ENCODE measurements at regions not wholly inside any gene's neighbourhood (a gene's known extent, or its start where the extent isn't known, plus 50 kb on each side); places are given as distances from the start of the nearest gene placed in this dataset.

DNA sequence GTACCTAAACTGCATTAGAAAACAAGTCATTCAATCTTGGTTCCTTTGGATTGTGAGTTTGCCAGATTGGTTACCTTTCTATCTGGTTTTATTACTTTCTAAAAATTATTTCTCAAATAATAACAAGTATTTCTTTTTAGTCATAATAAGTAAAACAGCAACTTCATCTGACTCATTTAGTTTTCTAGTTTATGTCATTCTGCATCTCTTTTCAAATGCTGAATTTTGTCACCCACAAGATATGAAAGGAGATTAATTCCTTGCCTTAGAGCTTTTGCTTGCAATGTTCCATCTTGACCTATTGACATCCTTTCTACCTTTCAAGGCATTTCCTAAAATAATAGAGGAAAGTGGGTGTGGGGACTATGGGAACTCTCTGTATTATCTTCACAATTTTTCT, 253.6 kb upstream of the PEX5L start:
- H3K9me2 ChIP-seq (ENCODE audit: insufficient read depth) = no peaks in the 10 kb centered on the region; the same call in none of the 2 replicates
- no peak overlapping the region for H3K4me3 Mint-ChIP-seq
- TF ChIP-seq EZH2 (IDR thresholded peaks at IDR 0.05; ENCODE audit: low read depth, unreplicated experiment) = no peak
- H3K27ac ChIP-seq (ENCODE audit: low read depth) = no peak overlapping the region
- H3K9me3 Mint-ChIP-seq = no peaks in the 10 kb centered on the region
- no peaks in the 10 kb centered on the region for H3K79me2 ChIP-seq (replicated peaks; ENCODE audit: insufficient read depth)
- H4K20me1 ChIP-seq (replicated peaks; ENCODE audit: insufficient read depth) = no peaks in the 10 kb centered on the region
- H3K27ac Mint-ChIP-seq = no peak overlapping the region
- no peaks in the 10 kb centered on the region for H3K4me1 ChIP-seq (ENCODE audit: insufficient read depth)
- H3K36me3 Mint-ChIP-seq (ENCODE audit: low read depth) = no peaks in the 10 kb centered on the region
- no peaks in the 10 kb centered on the region for H3K36me3 ChIP-seq (ENCODE audit: insufficient read depth)
- no peaks in the 10 kb centered on the region for H3K27me3 ChIP-seq (ENCODE audit: insufficient read depth)
- no peak overlapping the region for H3K4me3 ChIP-seq
- DNase-seq (ENCODE audit: low spot score) (no peak), ATAC-seq (no peak)
- H2AFZ ChIP-seq = no peak overlapping the region
- no peak overlapping the region for H3K4me2 ChIP-seq
- H3K4me1 Mint-ChIP-seq = no peaks in the 10 kb centered on the region; the same call in 2 of the 3 replicates
- H3K27me3 Mint-ChIP-seq (ENCODE audit: insufficient read depth, low read depth, poor library complexity) = peaks cover under 1% of the 10 kb centered on the region
- H3F3A ChIP-seq (replicated peaks; ENCODE audit: low read depth) = no peaks in the 10 kb centered on the region

DNA sequence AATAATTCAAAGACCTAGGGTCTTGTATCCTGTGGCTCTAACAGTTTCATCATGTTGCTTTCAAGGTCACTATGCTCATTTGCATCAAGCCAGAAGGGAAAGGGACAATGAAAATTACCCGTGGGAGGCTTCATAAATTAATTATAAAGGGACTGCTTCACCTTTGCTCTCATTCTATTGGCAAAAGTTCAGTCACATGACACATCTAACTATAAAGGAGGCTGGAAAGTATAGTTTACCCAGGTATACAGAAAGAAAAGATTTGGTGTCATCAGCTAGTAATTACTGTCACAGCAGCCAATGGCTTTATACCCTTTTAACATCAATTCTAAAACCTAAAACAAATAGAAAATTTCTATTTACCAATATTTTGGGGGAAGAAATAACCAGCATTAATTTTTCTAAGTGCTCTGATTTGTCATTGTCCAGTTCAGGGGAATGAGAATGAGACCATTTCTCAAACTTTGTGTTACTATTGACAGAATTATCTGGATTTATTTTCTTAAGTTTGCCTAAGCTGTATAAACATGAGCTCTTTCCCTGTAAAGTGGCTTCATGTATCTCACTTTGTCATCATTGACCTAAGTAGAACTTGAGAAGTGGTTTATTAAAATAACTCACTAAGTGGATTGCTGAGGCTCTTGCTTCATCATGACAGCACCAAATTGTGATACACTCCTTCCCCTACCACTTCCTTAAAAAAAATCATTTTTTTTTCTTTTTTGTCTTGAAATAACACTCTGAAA, 257.7 kb upstream of the PEX5L start:
- H3K27ac Mint-ChIP-seq = no peak overlapping the region
- Histone ChIP-seq H4K20me1 (replicated peaks; ENCODE audit: insufficient read depth) (no peaks in the 10 kb centered on the region), H3K27ac (ENCODE audit: low read depth) (no peak overlapping the region), H3F3A (replicated peaks; ENCODE audit: low read depth) (no peaks in the 10 kb centered on the region), H3K4me1 (ENCODE audit: insufficient read depth) (no peaks in the 10 kb centered on the region), H3K9me2 (ENCODE audit: insufficient read depth) (no peaks in the 10 kb centered on the region; the same call in 1 of the 2 replicates), H3K36me3 (ENCODE audit: insufficient read depth) (no peaks in the 10 kb centered on the region), H3K4me2 (no peak overlapping the region), H3K27me3 (ENCODE audit: insufficient read depth) (no peaks in the 10 kb centered on the region), H2AFZ (no peak overlapping the region), H3K4me3 (no peak overlapping the region), H3K79me2 (replicated peaks; ENCODE audit: insufficient read depth) (no peaks in the 10 kb centered on the region)
- ATAC-seq = no peak
- DNase-seq (ENCODE audit: low spot score) = no peak
- no peaks in the 10 kb centered on the region for H3K9me3 Mint-ChIP-seq
- peaks cover 12% of the 10 kb centered on the region for H3K4me1 Mint-ChIP-seq
- H3K36me3 Mint-ChIP-seq (ENCODE audit: low read depth) = no peaks in the 10 kb centered on the region
- peaks cover 2% of the 10 kb centered on the region for H3K27me3 Mint-ChIP-seq (ENCODE audit: insufficient read depth, low read depth, poor library complexity)
- no peak overlapping the region for H3K4me3 Mint-ChIP-seq
- TF ChIP-seq NANOG (IDR thresholded peaks at IDR 0.05; ENCODE audit: borderline replicate concordance) = no peak
- TF ChIP-seq CREB1 (CRISPR knock-in tag; IDR thresholded peaks at IDR 0.05; ENCODE audit: low read depth) = no peak
- no peak for TF ChIP-seq JUNB (IDR thresholded peaks at IDR 0.05; ENCODE audit: unreplicated experiment)
- no peak for TF ChIP-seq EZH2phosphoT487 (IDR thresholded peaks at IDR 0.05; ENCODE audit: unreplicated experiment)
- TF ChIP-seq ZNF331 (CRISPR knock-in tag; IDR thresholded peaks at IDR 0.05; ENCODE audit: low read depth) = no peak
- TF ChIP-seq, protein P1, sequence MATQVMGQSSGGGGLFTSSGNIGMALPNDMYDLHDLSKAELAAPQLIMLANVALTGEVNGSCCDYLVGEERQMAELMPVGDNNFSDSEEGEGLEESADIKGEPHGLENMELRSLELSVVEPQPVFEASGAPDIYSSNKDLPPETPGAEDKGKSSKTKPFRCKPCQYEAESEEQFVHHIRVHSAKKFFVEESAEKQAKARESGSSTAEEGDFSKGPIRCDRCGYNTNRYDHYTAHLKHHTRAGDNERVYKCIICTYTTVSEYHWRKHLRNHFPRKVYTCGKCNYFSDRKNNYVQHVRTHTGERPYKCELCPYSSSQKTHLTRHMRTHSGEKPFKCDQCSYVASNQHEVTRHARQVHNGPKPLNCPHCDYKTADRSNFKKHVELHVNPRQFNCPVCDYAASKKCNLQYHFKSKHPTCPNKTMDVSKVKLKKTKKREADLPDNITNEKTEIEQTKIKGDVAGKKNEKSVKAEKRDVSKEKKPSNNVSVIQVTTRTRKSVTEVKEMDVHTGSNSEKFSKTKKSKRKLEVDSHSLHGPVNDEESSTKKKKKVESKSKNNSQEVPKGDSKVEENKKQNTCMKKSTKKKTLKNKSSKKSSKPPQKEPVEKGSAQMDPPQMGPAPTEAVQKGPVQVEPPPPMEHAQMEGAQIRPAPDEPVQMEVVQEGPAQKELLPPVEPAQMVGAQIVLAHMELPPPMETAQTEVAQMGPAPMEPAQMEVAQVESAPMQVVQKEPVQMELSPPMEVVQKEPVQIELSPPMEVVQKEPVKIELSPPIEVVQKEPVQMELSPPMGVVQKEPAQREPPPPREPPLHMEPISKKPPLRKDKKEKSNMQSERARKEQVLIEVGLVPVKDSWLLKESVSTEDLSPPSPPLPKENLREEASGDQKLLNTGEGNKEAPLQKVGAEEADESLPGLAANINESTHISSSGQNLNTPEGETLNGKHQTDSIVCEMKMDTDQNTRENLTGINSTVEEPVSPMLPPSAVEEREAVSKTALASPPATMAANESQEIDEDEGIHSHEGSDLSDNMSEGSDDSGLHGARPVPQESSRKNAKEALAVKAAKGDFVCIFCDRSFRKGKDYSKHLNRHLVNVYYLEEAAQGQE (IDR thresholded peaks at IDR 0.05; ENCODE audit: unreplicated experiment) = no peak
- TF ChIP-seq EZH2 (IDR thresholded peaks at IDR 0.05; ENCODE audit: low read depth, unreplicated experiment) = no peak
- TF ChIP-seq STAT1 (IDR thresholded peaks at IDR 0.05; ENCODE audit: unreplicated experiment) = no peak
- TF ChIP-seq, protein P2, sequence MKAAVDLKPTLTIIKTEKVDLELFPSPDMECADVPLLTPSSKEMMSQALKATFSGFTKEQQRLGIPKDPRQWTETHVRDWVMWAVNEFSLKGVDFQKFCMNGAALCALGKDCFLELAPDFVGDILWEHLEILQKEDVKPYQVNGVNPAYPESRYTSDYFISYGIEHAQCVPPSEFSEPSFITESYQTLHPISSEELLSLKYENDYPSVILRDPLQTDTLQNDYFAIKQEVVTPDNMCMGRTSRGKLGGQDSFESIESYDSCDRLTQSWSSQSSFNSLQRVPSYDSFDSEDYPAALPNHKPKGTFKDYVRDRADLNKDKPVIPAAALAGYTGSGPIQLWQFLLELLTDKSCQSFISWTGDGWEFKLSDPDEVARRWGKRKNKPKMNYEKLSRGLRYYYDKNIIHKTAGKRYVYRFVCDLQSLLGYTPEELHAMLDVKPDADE (IDR thresholded peaks at IDR 0.05) = no peak
- TF ChIP-seq, protein P3, sequence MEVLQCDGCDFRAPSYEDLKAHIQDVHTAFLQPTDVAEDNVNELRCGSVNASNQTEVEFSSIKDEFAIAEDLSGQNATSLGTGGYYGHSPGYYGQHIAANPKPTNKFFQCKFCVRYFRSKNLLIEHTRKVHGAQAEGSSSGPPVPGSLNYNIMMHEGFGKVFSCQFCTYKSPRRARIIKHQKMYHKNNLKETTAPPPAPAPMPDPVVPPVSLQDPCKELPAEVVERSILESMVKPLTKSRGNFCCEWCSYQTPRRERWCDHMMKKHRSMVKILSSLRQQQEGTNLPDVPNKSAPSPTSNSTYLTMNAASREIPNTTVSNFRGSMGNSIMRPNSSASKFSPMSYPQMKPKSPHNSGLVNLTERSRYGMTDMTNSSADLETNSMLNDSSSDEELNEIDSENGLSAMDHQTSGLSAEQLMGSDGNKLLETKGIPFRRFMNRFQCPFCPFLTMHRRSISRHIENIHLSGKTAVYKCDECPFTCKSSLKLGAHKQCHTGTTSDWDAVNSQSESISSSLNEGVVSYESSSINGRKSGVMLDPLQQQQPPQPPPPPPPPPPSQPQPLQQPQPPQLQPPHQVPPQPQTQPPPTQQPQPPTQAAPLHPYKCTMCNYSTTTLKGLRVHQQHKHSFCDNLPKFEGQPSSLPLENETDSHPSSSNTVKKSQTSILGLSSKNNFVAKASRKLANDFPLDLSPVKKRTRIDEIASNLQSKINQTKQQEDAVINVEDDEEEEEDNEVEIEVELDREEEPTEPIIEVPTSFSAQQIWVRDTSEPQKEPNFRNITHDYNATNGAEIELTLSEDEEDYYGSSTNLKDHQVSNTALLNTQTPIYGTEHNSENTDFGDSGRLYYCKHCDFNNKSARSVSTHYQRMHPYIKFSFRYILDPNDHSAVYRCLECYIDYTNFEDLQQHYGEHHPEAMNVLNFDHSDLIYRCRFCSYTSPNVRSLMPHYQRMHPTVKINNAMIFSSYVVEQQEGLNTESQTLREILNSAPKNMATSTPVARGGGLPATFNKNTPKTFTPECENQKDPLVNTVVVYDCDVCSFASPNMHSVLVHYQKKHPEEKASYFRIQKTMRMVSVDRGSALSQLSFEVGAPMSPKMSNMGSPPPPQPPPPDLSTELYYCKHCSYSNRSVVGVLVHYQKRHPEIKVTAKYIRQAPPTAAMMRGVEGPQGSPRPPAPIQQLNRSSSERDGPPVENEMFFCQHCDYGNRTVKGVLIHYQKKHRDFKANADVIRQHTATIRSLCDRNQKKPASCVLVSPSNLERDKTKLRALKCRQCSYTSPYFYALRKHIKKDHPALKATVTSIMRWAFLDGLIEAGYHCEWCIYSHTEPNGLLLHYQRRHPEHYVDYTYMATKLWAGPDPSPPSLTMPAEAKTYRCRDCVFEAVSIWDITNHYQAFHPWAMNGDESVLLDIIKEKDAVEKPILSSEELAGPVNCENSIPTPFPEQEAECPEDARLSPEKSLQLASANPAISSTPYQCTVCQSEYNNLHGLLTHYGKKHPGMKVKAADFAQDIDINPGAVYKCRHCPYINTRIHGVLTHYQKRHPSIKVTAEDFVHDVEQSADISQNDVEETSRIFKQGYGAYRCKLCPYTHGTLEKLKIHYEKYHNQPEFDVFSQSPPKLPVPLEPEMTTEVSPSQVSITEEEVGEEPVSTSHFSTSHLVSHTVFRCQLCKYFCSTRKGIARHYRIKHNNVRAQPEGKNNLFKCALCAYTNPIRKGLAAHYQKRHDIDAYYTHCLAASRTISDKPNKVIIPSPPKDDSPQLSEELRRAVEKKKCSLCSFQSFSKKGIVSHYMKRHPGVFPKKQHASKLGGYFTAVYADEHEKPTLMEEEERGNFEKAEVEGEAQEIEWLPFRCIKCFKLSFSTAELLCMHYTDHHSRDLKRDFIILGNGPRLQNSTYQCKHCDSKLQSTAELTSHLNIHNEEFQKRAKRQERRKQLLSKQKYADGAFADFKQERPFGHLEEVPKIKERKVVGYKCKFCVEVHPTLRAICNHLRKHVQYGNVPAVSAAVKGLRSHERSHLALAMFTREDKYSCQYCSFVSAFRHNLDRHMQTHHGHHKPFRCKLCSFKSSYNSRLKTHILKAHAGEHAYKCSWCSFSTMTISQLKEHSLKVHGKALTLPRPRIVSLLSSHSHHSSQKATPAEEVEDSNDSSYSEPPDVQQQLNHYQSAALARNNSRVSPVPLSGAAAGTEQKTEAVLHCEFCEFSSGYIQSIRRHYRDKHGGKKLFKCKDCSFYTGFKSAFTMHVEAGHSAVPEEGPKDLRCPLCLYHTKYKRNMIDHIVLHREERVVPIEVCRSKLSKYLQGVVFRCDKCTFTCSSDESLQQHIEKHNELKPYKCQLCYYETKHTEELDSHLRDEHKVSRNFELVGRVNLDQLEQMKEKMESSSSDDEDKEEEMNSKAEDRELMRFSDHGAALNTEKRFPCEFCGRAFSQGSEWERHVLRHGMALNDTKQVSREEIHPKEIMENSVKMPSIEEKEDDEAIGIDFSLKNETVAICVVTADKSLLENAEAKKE (CRISPR knock-in tag; IDR thresholded peaks at IDR 0.05) = no peak

Measured in GM23338 (cell line).